PC-9 (cell line): ENCODE measurements at regions not wholly inside any gene's neighbourhood (a gene's known extent, or its start where the extent isn't known, plus 50 kb on each side); places are given as distances from the start of the nearest gene placed in this dataset.

ENCODE experiments used
- CTCF ChIP-seq: fragments of 200-600 bp; sonication (generic); conservative IDR thresholded peaks from 2 replicates; pipeline ENCODE4 v1.6.1; 2017; ENCODE audit warnings: mixed run types, antibody characterized with exemption, mild to moderate bottlenecking, moderate library complexity
- EZH2 ChIP-seq: fragments of 200-600 bp; sonication (generic); IDR thresholded peaks from 2 replicates; pipeline ENCODE4 v1.8.0; 2017; ENCODE audit warnings: antibody characterized with exemption, low read depth

DNA sequence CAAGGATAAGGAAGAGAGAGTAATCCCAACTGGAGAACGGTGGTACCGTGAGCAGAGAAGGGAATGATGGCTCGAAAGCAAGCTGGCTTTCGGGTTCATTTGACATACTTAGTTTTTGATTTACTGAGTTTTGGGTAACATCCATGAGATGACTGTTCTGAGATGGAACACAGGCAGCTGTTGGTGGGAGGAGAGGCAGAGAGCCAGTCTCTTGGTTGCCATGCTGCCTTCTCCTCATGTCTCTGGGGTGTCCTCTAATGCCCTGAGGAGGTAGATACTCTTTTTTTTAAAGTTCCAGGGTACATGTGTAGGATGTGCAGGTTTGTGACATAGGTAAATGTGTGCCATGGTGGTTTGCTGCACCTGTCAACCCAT, 76.4 kb upstream of the NRP1 start:
- no peak for TF ChIP-seq CTCF
- TF ChIP-seq EZH2 = no peak
